ENCODE measurements at regions not wholly inside any gene's neighbourhood (a gene's known extent, or its start where the extent isn't known, plus 50 kb on each side); places are given as distances from the start of the nearest gene placed in this dataset.

GRCh38 chr3:152104847-152105415 lies 163.8 kb upstream of the MBNL1 start:
- TF ChIP-seq EZH2 (optimal IDR thresholded peaks at IDR 0.05; ENCODE audit: low read depth, low read length): no peak
- TF ChIP-seq CTCF (IDR thresholded peaks at IDR 0.05; ENCODE audit: low read length): no peak
- no peak for TF ChIP-seq EZH2phosphoT487 (IDR thresholded peaks at IDR 0.05; ENCODE audit: low read length)

All from MM.1S (cell line).